MCF 10A (cell line): ENCODE measurements at regions not wholly inside any gene's neighbourhood (a gene's known extent, or its start where the extent isn't known, plus 50 kb on each side); places are given as distances from the start of the nearest gene placed in this dataset.

Experiments used
- BruUV-seq: library from RNA; stranded (reverse); fragments of 400-500 nt; replicated peaks from 2 replicates; lab custom pipeline; 2021; lab: Mats Ljungman, UMichigan
- CTCF ChIA-PET: fragments of 300-600 bp; sonication (Branson Sonifier 250); formaldehyde crosslinking; extraction: SDS; loops from one replicate; lab custom pipeline; 2021; ENCODE audit warnings: antibody characterized with exemption, inconsistent platforms; lab: Yijun Ruan, JAX
- POLR2A ChIA-PET: fragments of 300-600, 350-650 bp; sonication (Branson Sonifier 250); formaldehyde crosslinking; extraction: SDS; loops from one replicate; lab custom pipeline; 2020; ENCODE audit warnings: antibody characterized with exemption, inconsistent platforms; lab: Yijun Ruan, JAX
- DNase-seq: peaks from one replicate; pipeline ENCODE4 v3.0.0-alpha.2; 2018; ENCODE audit not compliant: unreplicated experiment
- H3K27ac Mint-ChIP-seq: one replicate; pipeline ENCODE4 v1.8.0; 2022; ENCODE audit warnings: mild to moderate bottlenecking, low read depth, mixed read lengths; ENCODE audit not compliant: unreplicated experiment
- H3K27me3 Mint-ChIP-seq: one replicate; pipeline ENCODE4 v1.8.0; 2022; ENCODE audit warnings: mixed read lengths; ENCODE audit not compliant: insufficient read depth, unreplicated experiment
- H3K36me3 Mint-ChIP-seq: one replicate; pipeline ENCODE4 v1.8.0; 2022; ENCODE audit warnings: mild to moderate bottlenecking, moderate library complexity, mixed read lengths; ENCODE audit not compliant: insufficient read depth, unreplicated experiment
- H3K4me1 Mint-ChIP-seq: one replicate; pipeline ENCODE4 v1.8.0; 2022; ENCODE audit warnings: mixed read lengths; ENCODE audit not compliant: insufficient read depth, unreplicated experiment
- H3K4me3 Mint-ChIP-seq: one replicate; pipeline ENCODE4 v1.8.0; 2022; ENCODE audit warnings: mild to moderate bottlenecking, moderate library complexity, mixed read lengths; ENCODE audit not compliant: unreplicated experiment
- H3K9me3 Mint-ChIP-seq: one replicate; pipeline ENCODE4 v1.8.0; 2022; ENCODE audit warnings: mixed read lengths; ENCODE audit not compliant: unreplicated experiment
- intact Hi-C: fragments of 100-400 bp; cut with micrococcal nuclease; formaldehyde crosslinking; loops from 2 replicates; pipeline ENCODE4 v1.14.1; 2022
- TF ChIP-seq, protein P1 (sequence below): fragments of 200-600 bp; IDR thresholded peaks from one replicate; pipeline ENCODE4 v1.8.0; 2022; ENCODE audit warnings: antibody characterized with exemption, mild to moderate bottlenecking; ENCODE audit not compliant: unreplicated experiment

DNA sequence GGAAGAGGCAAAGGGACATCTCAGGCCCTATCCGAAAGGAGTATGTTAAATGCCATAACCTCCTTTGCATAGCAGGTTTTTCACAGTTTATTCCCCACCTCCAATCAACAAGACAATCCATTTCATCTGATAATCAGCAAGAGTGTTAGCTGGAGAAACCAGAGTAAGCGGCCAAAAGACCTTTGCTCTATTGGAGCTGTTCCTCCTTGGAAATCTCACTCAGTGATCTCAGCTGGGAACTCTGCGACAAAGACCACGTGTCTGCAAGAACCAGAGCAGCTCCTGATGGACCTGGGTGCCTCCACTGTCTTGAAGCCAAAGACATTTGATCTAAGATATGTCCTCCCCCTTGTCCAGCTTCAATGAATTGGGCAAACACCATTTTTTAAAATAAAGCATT, 241.0 kb downstream of the SEC61B start:
- Mint-ChIP-seq H3K36me3 (no peaks in the 10 kb centered on the region), H3K4me3 (no peak overlapping the region), H3K27me3 (no peaks in the 10 kb centered on the region), H3K27ac (no peak overlapping the region), H3K9me3 (no peaks in the 10 kb centered on the region), H3K4me1 (no peaks in the 10 kb centered on the region)
- intact Hi-C loops: no loop called here
- DNase-seq: no peak
- TF ChIP-seq, protein P1, sequence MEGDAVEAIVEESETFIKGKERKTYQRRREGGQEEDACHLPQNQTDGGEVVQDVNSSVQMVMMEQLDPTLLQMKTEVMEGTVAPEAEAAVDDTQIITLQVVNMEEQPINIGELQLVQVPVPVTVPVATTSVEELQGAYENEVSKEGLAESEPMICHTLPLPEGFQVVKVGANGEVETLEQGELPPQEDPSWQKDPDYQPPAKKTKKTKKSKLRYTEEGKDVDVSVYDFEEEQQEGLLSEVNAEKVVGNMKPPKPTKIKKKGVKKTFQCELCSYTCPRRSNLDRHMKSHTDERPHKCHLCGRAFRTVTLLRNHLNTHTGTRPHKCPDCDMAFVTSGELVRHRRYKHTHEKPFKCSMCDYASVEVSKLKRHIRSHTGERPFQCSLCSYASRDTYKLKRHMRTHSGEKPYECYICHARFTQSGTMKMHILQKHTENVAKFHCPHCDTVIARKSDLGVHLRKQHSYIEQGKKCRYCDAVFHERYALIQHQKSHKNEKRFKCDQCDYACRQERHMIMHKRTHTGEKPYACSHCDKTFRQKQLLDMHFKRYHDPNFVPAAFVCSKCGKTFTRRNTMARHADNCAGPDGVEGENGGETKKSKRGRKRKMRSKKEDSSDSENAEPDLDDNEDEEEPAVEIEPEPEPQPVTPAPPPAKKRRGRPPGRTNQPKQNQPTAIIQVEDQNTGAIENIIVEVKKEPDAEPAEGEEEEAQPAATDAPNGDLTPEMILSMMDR: no peak
- ChIA-PET CTCF (interaction anchor here (0.7 kb wide), 1 partner anchor 54 kb away, joined by 3 read pairs; no protein-coding TSS in a partner anchor), POLR2A (no interaction called here)
- BruUV-seq: no TSS peak

DNA sequence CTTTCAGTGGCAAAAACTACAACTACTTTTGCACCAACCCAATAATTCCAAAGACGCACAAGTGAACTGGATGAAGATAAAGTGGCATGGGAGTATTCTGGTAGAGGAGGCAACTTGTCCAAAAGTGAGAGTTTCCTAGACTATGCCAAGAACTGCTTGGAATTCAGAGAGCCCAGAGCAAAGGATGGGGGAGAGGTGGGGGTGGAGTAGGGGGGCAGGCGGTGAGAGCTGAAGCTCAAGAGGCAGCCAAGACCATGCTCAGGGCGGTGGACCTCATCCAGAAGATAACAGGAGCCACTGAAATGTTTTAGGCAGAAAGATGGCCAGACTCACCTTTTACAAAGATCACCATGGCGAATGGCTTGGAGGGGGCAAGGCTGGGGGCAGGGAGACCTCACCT, 242.5 kb downstream of the SEC61B start:
- H3K4me1 Mint-ChIP-seq: no peaks in the 10 kb centered on the region
- intact Hi-C loops: no loop called here
- no peak overlapping the region for H3K4me3 Mint-ChIP-seq
- TF ChIP-seq, protein P1: no peak
- no peaks in the 10 kb centered on the region for H3K27me3 Mint-ChIP-seq
- ChIA-PET POLR2A (no interaction called here), CTCF (no interaction called here)
- DNase-seq: no peak
- H3K36me3 Mint-ChIP-seq: no peaks in the 10 kb centered on the region
- H3K27ac Mint-ChIP-seq: no peak overlapping the region
- BruUV-seq: no TSS peak
- H3K9me3 Mint-ChIP-seq: no peaks in the 10 kb centered on the region

DNA sequence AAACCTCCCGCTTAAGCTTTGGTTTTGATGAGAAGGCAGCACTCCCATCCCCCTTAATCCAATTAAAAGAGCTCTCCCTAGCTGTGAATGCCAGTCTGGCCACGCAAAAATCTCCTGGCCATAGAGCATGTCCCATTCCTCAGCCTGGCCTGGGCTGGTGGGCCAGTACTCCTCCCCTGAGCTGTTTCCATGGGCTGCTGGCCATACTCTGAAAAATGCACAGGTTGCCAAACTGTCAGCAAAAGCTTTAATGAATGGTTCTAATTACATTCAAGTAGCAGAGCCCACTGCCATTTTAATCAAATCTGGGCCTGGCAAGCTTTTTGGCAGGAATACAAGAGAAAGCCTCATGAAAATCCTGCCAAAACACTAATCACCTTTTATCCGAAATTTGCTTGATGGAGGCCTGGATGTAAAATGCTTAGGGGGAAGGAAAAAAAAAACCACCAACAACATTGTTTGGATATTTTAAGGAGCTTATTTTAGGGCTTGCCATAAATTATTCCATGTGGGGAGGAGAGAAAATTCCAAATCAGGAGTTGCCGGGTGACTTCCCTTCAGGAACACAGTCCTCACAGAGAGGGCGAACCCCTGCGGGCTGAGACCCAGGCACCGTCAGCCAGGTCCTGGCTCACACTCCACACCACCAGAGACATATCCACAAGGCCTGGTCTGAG, 243.3 kb downstream of the SEC61B start:
- ChIA-PET POLR2A (interaction anchor here (0.6 kb wide), 1 partner anchor 76 kb away, joined by 3 read pairs; no protein-coding TSS in a partner anchor), CTCF (interaction anchor here (0.6 kb wide), 1 partner anchor 56 kb away, joined by 3 read pairs; no protein-coding TSS in a partner anchor)
- Mint-ChIP-seq H3K4me3 (no peak overlapping the region), H3K9me3 (no peaks in the 10 kb centered on the region), H3K27ac (no peak overlapping the region), H3K27me3 (no peaks in the 10 kb centered on the region), H3K36me3 (no peaks in the 10 kb centered on the region), H3K4me1 (no peaks in the 10 kb centered on the region)
- TF ChIP-seq, protein P1: no peak
- intact Hi-C loops: no loop called here
- DNase-seq: no peak
- no TSS peak for BruUV-seq

DNA sequence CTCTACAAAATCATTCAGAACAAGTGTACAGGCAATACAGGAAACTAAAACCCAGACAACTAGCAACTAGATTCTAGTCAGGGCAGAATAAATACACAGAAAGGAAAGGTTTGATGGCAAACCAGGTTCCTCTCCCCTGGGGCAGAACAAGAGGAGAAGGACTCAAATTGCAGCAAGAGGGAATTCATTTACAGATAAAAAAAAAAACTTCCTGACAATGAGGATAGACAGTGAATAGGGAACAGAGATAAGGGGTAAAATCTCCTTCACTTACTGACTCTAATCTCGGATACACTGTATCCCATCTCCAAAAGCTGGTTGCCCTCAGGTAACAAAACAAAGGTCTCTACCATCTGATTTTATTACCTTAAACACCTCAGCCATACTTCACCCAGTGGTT, 244.0 kb downstream of the SEC61B start:
- no peak for DNase-seq
- Mint-ChIP-seq H3K9me3 (no peaks in the 10 kb centered on the region), H3K4me3 (no peak overlapping the region), H3K4me1 (no peaks in the 10 kb centered on the region), H3K36me3 (no peaks in the 10 kb centered on the region), H3K27me3 (no peaks in the 10 kb centered on the region), H3K27ac (no peak overlapping the region)
- no TSS peak for BruUV-seq
- POLR2A ChIA-PET: interaction anchor here (0.6 kb wide), 2 partner anchors 77 to 130 kb away, joined by 3 read pairs; no protein-coding TSS in a partner anchor
- TF ChIP-seq, protein P1: no peak
- CTCF ChIA-PET: interaction anchor here (0.8 kb wide), 2 partner anchors 20 to 21 kb away, joined by 3 read pairs; no protein-coding TSS in a partner anchor
- intact Hi-C loops: no loop called here
